ENCODE measurements at regions not wholly inside any gene's neighbourhood (a gene's known extent, or its start where the extent isn't known, plus 50 kb on each side); places are given as distances from the start of the nearest gene placed in this dataset.
A peak's percentile ranks its signal among the peaks of the same experiment; 100 is the strongest.

- TF ChIP-seq ZBTB42 (CRISPR knock-in tag; IDR thresholded peaks at IDR 0.05), result peak; percentile 64; the same call in 1 of the 2 replicates
- no peak for TF ChIP-seq HNRNPUL1 (IDR thresholded peaks at IDR 0.05; ENCODE audit: low read depth, low read length)
- peak; percentile 77; the same call in 1 of the 2 replicates for TF ChIP-seq CCDC6 (CRISPR knock-in tag; IDR thresholded peaks at IDR 0.05)
- TF ChIP-seq ZIK1 (CRISPR knock-in tag; IDR thresholded peaks at IDR 0.05; ENCODE audit: borderline replicate concordance, low read depth), result 0 out of 2 replicates have a peak, but pooled peaks have one; percentile 58
- no peak for TF ChIP-seq ZBTB4 (CRISPR knock-in tag; IDR thresholded peaks at IDR 0.05; ENCODE audit: borderline replicate concordance)
- TF ChIP-seq JARID2 (CRISPR knock-in tag; IDR thresholded peaks at IDR 0.05; ENCODE audit: insufficient replicate concordance), result peak; percentile 65
- TF ChIP-seq ZNF367 (CRISPR knock-in tag; IDR thresholded peaks at IDR 0.05; ENCODE audit: borderline replicate concordance), result no peak
- no peak for TF ChIP-seq SNAI1 (CRISPR knock-in tag; IDR thresholded peaks at IDR 0.05; ENCODE audit: borderline replicate concordance)
- no peak for TF ChIP-seq PRDM4 (CRISPR knock-in tag; IDR thresholded peaks at IDR 0.05; ENCODE audit: borderline replicate concordance)
- TF ChIP-seq PBX3 (CRISPR knock-in tag; IDR thresholded peaks at IDR 0.05; ENCODE audit: borderline replicate concordance), result no peak
- TF ChIP-seq TGIF2 (CRISPR knock-in tag; IDR thresholded peaks at IDR 0.05), result peak; percentile 81; the same call in 1 of the 2 replicates
- TF ChIP-seq ZNF224 (CRISPR knock-in tag; IDR thresholded peaks at IDR 0.05), result no peak
- TF ChIP-seq ZNF546 (CRISPR knock-in tag; conservative IDR thresholded peaks at IDR 0.05), result no peak
- TF ChIP-seq SALL1 (CRISPR knock-in tag; IDR thresholded peaks at IDR 0.05), result peak; percentile 89
- TF ChIP-seq ARID5B (CRISPR knock-in tag; IDR thresholded peaks at IDR 0.05), result peak; percentile 82
Measured at GRCh38 chr6:27592481-27593199, 119.7 kb upstream of the ZNF184 start (continued).

Measured in HepG2 (cell line).